SK-N-SH (cell line): ENCODE measurements at regions not wholly inside any gene's neighbourhood (a gene's known extent, or its start where the extent isn't known, plus 50 kb on each side); places are given as distances from the start of the nearest gene placed in this dataset.

Source experiments
- ELF1 ChIP-seq: IDR thresholded peaks from 2 replicates; pipeline ENCODE4 v1.4.0; 2012
- FOXM1 ChIP-seq: IDR thresholded peaks from 2 replicates; pipeline ENCODE4 v1.4.0; 2012; ENCODE audit warnings: low read depth, mild to moderate bottlenecking
- GABPA ChIP-seq: IDR thresholded peaks from 2 replicates; pipeline ENCODE4 v1.4.0; 2012; ENCODE audit warnings: low read depth, mild to moderate bottlenecking
- RAD21 ChIP-seq: IDR thresholded peaks from 2 replicates; pipeline ENCODE4 v1.6.1; 2012; ENCODE audit warnings: mild to moderate bottlenecking, low read length
- TAF1 ChIP-seq: IDR thresholded peaks from 2 replicates; pipeline ENCODE4 v1.6.1; 2012; ENCODE audit warnings: low read depth, mild to moderate bottlenecking, low read length, moderate library complexity, borderline replicate concordance
- TF ChIP-seq, protein P1 (sequence below): fragments of 200-600 bp; sonication (generic); IDR thresholded peaks from 2 replicates; pipeline ENCODE4 v1.6.1; 2017; ENCODE audit warnings: antibody characterized with exemption, mild to moderate bottlenecking, moderate library complexity

GRCh38 chr11:57095417-57095816 lies 86.3 kb upstream of the LRRC55 start:
- TF ChIP-seq RAD21 (no peak), ELF1 (no peak), TAF1 (no peak), FOXM1 (no peak), GABPA (no peak)
- TF ChIP-seq, protein P1, sequence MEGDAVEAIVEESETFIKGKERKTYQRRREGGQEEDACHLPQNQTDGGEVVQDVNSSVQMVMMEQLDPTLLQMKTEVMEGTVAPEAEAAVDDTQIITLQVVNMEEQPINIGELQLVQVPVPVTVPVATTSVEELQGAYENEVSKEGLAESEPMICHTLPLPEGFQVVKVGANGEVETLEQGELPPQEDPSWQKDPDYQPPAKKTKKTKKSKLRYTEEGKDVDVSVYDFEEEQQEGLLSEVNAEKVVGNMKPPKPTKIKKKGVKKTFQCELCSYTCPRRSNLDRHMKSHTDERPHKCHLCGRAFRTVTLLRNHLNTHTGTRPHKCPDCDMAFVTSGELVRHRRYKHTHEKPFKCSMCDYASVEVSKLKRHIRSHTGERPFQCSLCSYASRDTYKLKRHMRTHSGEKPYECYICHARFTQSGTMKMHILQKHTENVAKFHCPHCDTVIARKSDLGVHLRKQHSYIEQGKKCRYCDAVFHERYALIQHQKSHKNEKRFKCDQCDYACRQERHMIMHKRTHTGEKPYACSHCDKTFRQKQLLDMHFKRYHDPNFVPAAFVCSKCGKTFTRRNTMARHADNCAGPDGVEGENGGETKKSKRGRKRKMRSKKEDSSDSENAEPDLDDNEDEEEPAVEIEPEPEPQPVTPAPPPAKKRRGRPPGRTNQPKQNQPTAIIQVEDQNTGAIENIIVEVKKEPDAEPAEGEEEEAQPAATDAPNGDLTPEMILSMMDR = no peak
